ENCODE measurements at regions not wholly inside any gene's neighbourhood (a gene's known extent, or its start where the extent isn't known, plus 50 kb on each side); places are given as distances from the start of the nearest gene placed in this dataset.

GRCh38 chr9:16133556-16134227 lies 580.8 kb downstream of the CCDC171 start:
- peak in 1 of 2 experiments; percentile 12 for DNase-seq

DNA sequence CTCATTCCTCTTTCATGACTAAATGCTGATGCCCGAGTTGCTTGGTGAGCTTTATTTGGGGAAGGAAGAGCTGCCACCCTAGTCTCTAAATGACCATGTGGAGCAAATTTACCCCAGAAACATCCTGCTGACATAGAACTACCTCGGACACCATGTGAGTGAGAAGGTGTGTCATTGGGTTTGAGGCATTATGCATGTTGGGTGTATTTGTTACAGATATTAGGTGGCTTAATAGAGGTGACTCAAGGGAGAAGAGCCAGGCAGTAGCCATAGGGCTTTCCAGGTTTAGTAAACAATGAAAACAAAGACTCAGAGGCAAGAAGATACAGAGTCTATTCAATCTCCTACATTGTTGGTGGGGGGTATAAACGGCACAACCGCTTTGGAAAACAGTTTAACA lies 581.5 kb downstream of the CCDC171 start:
- DNase-seq = no peak

GRCh38 chr9:16135968-16136367 lies 583.1 kb downstream of the CCDC171 start:
- DNase-seq = no peak

DNA sequence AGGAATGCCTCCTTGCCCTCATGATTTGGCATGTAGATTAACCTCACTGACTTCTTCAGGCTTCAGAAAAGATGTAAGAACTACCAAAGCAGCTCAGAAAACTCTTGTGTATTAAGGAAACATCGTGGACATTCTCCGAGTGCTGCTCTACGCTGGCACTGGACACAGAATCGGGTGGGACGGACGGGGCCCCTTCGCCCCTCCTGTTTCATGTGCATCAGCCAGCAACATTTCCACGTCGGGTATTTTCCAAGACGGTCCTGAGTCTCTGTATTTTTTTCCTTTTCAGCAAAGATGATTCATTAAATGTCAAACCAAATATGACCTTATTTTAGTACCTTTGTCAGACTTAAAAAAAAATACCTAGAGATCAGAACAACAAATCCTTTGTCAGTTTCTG lies 583.6 kb downstream of the CCDC171 start:
- DNase-seq = no peak

GRCh38 chr9:16136961-16137360 lies 584.1 kb downstream of the CCDC171 start:
- no peak for DNase-seq

GRCh38 chr9:16138561-16139491 lies 586.0 kb downstream of the CCDC171 start:
- no peak for DNase-seq

DNA sequence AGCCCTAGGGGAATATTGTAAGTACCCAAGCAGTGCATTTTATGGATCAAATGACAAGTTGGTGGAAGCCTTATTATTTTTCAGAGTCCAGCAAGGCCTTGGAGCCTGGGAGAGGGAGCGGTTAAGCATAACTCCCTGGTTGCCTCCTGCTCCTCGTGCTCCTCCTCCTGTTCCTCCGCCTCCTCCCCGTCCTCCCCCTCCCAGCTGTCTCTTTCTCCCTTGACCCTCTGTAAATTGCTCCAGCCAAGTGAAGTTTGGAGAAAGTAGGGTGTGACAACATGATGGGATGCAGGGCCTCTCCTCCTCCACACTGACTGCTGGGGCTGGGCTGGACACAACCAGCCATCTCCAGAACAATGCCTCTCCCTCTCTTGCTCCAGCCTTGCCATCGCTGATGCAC lies 586.9 kb downstream of the CCDC171 start:
- no peak for DNase-seq

- no peak for DNase-seq
Measured at GRCh38 chr9:16143310-16143709, 590.5 kb downstream of the CCDC171 start.

- no peak for DNase-seq
Measured at GRCh38 chr9:16143947-16144890, 591.4 kb downstream of the CCDC171 start.

DNA sequence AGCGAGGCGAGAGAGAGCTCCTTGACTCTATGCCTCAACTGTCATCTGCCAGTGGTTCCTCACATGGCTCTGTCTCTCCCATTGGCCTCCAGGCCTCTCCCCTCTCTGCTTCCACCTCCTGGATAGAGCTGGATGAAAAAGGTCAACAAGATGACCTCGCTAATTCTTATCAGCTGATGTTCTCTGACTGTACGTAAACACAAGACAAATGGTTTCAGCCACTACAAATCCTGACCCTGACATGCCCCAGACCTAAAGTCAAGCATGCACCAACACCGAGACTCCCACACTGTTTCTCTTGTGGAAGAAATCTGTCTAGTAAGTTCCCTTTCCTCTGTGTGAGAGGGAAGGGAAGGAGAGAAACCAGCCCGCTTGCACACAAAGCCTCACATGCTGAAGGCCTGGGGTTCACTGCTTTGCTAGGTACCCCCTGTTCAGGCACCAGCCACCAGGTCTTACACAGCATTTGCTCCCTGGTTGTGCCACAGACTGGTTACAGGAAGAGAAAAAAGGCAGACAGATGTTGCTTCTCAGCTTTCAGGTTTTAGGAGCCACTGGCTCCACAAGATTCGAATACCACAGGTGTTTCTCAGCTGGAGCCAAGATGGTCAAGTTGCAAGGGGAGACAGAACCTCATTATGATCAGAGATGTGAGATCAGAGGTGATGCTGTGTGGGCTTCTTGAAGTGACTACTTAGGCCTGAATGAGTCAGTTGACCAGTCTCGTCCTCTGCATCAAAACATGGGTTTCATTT lies 592.5 kb downstream of the CCDC171 start:
- DNase-seq = no peak

- no peak for DNase-seq
Measured at GRCh38 chr9:16147726-16148125, 594.9 kb downstream of the CCDC171 start.

- DNase-seq = no peak
Measured at GRCh38 chr9:16150501-16150900, 597.7 kb downstream of the CCDC171 start.

- no peak for DNase-seq
Measured at GRCh38 chr9:16150938-16151650, 598.3 kb downstream of the CCDC171 start.

DNA sequence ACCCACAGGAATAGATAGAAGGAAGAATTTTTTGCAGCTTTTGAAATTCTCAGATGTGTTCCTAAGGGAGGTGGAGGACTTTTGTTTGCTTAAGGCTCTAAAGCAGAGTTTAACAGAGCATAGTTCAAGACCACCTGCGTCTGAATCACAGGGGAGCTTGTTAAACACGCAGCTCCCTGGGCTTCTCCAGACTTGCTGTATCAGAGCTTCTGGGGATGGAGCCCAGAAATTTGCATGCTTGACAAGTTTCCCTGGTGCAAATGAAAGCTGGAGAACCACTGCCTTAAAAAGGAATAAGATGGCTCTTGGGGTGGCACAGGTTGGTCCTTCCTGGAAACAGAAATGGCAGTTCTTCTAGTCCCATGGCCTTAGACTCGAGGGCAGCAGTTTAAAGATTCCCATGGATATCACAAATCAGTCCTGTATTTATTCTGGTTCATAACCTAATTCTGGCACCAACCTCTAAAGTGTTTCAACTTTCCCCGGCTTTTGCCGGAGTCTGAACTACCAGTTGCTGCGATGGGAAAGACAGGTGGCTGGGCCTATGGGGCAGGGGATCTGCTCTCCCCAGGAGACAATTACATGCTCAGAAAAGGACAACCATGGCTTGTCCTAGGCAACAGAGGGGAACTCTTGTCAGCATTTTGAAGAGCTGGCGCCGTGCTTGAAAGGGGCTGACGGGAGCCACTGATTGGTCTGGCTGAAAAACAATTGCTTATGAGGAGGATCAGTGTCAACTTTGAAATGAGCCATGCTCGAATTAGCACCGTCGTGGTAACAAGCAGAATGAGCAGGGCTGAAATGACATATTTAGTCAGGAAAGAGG lies 599.6 kb downstream of the CCDC171 start:
- DNase-seq = no peak

GRCh38 chr9:16153221-16153620 lies 600.4 kb downstream of the CCDC171 start:
- no peak for DNase-seq

DNA sequence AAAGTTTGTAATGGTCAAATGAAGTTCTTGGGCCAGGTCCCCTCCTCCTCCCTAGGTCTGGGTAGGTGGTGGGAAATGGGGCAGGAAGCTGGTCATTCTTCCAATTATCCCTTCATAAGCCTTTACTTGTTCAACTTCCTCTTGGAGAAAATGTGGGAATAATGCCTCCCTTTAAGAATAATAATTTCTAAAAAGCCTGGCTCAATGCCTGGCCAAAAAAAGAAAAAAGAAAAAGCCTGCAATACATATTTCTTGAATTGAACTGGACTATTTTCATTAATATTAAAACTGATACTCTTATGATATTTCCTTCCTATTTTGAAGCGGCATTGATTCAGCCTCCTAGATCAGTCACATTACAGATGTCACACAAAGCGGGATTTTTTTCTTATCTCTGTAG lies 600.9 kb downstream of the CCDC171 start:
- no peak for DNase-seq

- no peak for DNase-seq
Measured at GRCh38 chr9:16154521-16155078, 601.8 kb downstream of the CCDC171 start.

DNA sequence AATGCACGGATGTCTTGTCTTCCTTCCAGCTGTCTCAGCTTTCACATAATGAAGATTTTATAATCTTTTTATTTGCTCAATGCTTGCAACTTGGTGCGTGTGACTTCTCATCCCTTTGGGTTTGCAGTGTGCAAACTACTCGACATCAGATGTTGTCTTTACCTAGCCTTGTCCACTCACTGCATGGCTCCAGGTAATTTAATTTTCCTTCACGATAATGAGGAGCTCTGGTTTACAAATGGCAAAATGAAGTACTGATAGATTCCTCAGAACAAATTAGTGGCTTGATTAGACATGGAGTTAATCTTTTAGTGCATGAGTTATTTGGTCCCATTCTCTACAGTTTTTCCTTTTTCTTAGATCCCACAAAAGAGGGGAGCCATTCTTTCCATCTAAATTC lies 603.0 kb downstream of the CCDC171 start:
- DNase-seq = no peak

- DNase-seq = no peak
Measured at GRCh38 chr9:16157216-16157615, 604.4 kb downstream of the CCDC171 start.

DNA sequence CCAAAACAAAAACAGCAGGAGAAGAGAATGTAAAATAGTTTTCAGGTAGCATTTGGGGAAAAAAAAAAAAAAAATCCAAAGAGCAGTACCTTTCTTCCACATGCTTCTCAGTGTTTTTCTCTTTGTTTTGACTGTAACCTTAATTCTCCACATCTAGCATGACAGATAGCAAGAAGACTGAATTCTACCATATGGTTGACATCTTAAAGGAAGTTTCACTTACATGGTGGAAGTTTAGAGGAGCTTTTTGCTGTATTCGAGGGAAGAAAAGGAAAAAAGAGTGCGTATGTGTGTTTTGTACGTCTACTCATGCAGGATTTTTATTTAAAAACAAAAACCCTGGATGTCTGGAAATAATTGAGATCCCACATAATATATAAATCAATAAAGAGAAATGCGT lies 604.8 kb downstream of the CCDC171 start:
- DNase-seq = no peak

Data from SW 1271 (cell line).